H1 (cell line): ENCODE measurements at regions not wholly inside any gene's neighbourhood (a gene's known extent, or its start where the extent isn't known, plus 50 kb on each side); places are given as distances from the start of the nearest gene placed in this dataset.

ENCODE experiments used
- CTCF ChIA-PET: fragments of 300-600 bp; sonication (Branson Sonifier 250); formaldehyde crosslinking; loops from one replicate; lab custom pipeline; 2021; ENCODE audit not compliant: partially characterized antibody; lab: Charles Lee
- POLR2A ChIA-PET: fragments of 300-600 bp; sonication (Branson Sonifier 250); formaldehyde crosslinking; loops from one replicate; lab custom pipeline; 2021; ENCODE audit warnings: inconsistent platforms; ENCODE audit not compliant: partially characterized antibody; lab: Charles Lee
- DNase-seq, 2 experiments: peaks; one replicate each; pipeline versions ENCODE4 v3.0.0 to v3.0.0-alpha.2; 2010 to 2022; ENCODE audit warnings: low spot score in 2 of 2, low read depth in 1 of 2, mixed read lengths in 1 of 2
- FAIRE-seq: peaks from 2 replicates; lab custom pipeline; 2011; peaks lifted over from hg19 to GRCh38; lab: Jason Lieb, UNC
- H2AFZ ChIP-seq: 2 replicates; pipeline ENCODE4 v1.8.1; 2012; ENCODE audit warnings: low read length, inconsistent platforms
- H2AK5ac ChIP-seq: 2 replicates; pipeline ENCODE4 v1.6.1; 2013; ENCODE audit warnings: low read depth, low read length
- H2BK120ac ChIP-seq: replicated peaks from 2 replicates; pipeline ENCODE3; 2013; ENCODE audit warnings: low read depth, low read length, inconsistent platforms
- H2BK12ac ChIP-seq: 2 replicates; pipeline ENCODE4 v1.6.1; 2013; ENCODE audit warnings: low read depth, low read length
- H2BK15ac ChIP-seq: 2 replicates; pipeline ENCODE4 v1.6.1; 2013; ENCODE audit warnings: low read length
- H2BK20ac ChIP-seq: 2 replicates; pipeline ENCODE4 v1.6.1; 2013; ENCODE audit warnings: low read length
- H2BK5ac ChIP-seq: 2 replicates; pipeline ENCODE4 v1.6.1; 2013; ENCODE audit warnings: low read depth, low read length
- H3K14ac ChIP-seq: 2 replicates; pipeline ENCODE4 v1.6.1; 2013; ENCODE audit warnings: inconsistent platforms; ENCODE audit not compliant: insufficient read length
- H3K18ac ChIP-seq: 2 replicates; pipeline ENCODE4 v1.6.1; 2013; ENCODE audit warnings: low read length; ENCODE audit errors: extremely low read depth
- H3K23ac ChIP-seq: 2 replicates; pipeline ENCODE4 v1.6.1; 2013; ENCODE audit warnings: inconsistent platforms; ENCODE audit not compliant: insufficient read length
- H3K23me2 ChIP-seq: 2 replicates; pipeline ENCODE4 v1.6.1; 2013; ENCODE audit warnings: low read depth, low read length
- H3K27ac ChIP-seq: 2 replicates; pipeline ENCODE4 v1.6.1; 2011; ENCODE audit warnings: low read depth, low read length, inconsistent platforms
- H3K27me3 ChIP-seq, 4 experiments: replicated peaks in 1 of 4; 1 replicate in 1 of 4; 2 replicates in 3 of 4; pipeline versions ENCODE4 v1.6.1 to v1.8.1; 2011 to 2013; ENCODE audit warnings: low read length in 3 of 4, mild to moderate bottlenecking in 3 of 4, inconsistent platforms in 2 of 4, mixed read lengths in 2 of 4, moderate library complexity in 1 of 4; ENCODE audit not compliant: control insufficient read depth in 3 of 4, insufficient read depth in 3 of 4; ENCODE audit errors: extremely low read depth in 1 of 4
- H3K36me3 ChIP-seq, 4 experiments: 2 replicates each; pipeline versions ENCODE4 v1.6.1 to v1.8.1; 2011 to 2013; ENCODE audit warnings: mild to moderate bottlenecking in 4 of 4, low read length in 3 of 4, moderate library complexity in 2 of 4, control low read depth in 1 of 4, inconsistent platforms in 1 of 4; ENCODE audit not compliant: insufficient read depth in 4 of 4, control insufficient read depth in 2 of 4
- H3K4ac ChIP-seq: replicated peaks from 2 replicates; pipeline ENCODE3; 2013; ENCODE audit warnings: low read length, low read depth, mixed read lengths, inconsistent platforms; ENCODE audit not compliant: insufficient read length
- H3K4me1 ChIP-seq, 4 experiments: replicated peaks in 1 of 4; 1 replicate in 1 of 4; 2 replicates in 3 of 4; pipeline versions ENCODE4 v1.6.1 to v1.8.1; 2011 to 2013; ENCODE audit warnings: low read length in 3 of 4, inconsistent platforms in 2 of 4, mixed read lengths in 1 of 4; ENCODE audit not compliant: insufficient read depth in 4 of 4, control insufficient read depth in 3 of 4
- H3K4me2 ChIP-seq, 2 experiments: 2 replicates each; pipeline versions ENCODE4 v1.6.1 to v1.8.1; 2011 to 2013; ENCODE audit warnings: low read depth in 2 of 2, low read length in 2 of 2, control low read depth in 1 of 2, inconsistent platforms in 1 of 2, mild to moderate bottlenecking in 1 of 2; ENCODE audit not compliant: insufficient read depth in 1 of 2
- H3K4me3 ChIP-seq, 4 experiments: fragments of 200-600, 300-600 bp in 1 of 4; sonication (generic), shearing (Covaris generic), sonication (Bioruptor Twin) in 1 of 4; 2 replicates each; pipeline versions ENCODE4 v1.5.1 to v1.8.1; 2011 to 2016; ENCODE audit warnings: low read length in 4 of 4, low read depth in 3 of 4, control low read depth in 2 of 4, inconsistent platforms in 2 of 4, mild to moderate bottlenecking in 2 of 4, mixed read lengths in 1 of 4, moderate library complexity in 1 of 4; ENCODE audit not compliant: insufficient read depth in 2 of 4; ENCODE audit errors: extremely low read depth in 1 of 4
- H3K56ac ChIP-seq: replicated peaks from 2 replicates; pipeline ENCODE3; 2013; ENCODE audit warnings: low read depth, mild to moderate bottlenecking, mixed read lengths, low read length, inconsistent platforms; ENCODE audit not compliant: insufficient read length
- H3K79me1 ChIP-seq: 2 replicates; pipeline ENCODE4 v1.6.1; 2013; ENCODE audit warnings: low read depth, low read length, control low read depth
- H3K79me2 ChIP-seq, 2 experiments: 2 replicates each; pipeline versions ENCODE4 v1.6.1 to v1.8.1; 2012 to 2013; ENCODE audit warnings: low read length in 2 of 2, mild to moderate bottlenecking in 2 of 2, inconsistent platforms in 1 of 2; ENCODE audit not compliant: insufficient read depth in 2 of 2, control insufficient read depth in 1 of 2
- H3K9ac ChIP-seq, 4 experiments: replicated peaks in 1 of 4; 1 replicate in 1 of 4; 2 replicates in 3 of 4; pipeline versions ENCODE4 v1.6.1 to v1.8.1; 2011 to 2013; ENCODE audit warnings: low read depth in 3 of 4, low read length in 3 of 4, control low read depth in 2 of 4, mild to moderate bottlenecking in 2 of 4, moderate library complexity in 2 of 4, inconsistent platforms in 1 of 4; ENCODE audit errors: extremely low read depth in 1 of 4
- H3K9me3 ChIP-seq, 2 experiments: 2 replicates each; pipeline versions ENCODE4 v1.6.1 to v1.8.1; 2012 to 2013; ENCODE audit warnings: mild to moderate bottlenecking in 2 of 2, moderate library complexity in 2 of 2, control low read depth in 1 of 2, inconsistent platforms in 1 of 2, low read depth in 1 of 2, low read length in 1 of 2, mixed read lengths in 1 of 2; ENCODE audit not compliant: insufficient read depth in 2 of 2
- H4K20me1 ChIP-seq, 2 experiments: replicated peaks in 1 of 2; 2 replicates each; pipeline versions ENCODE3 to v1.8.1; 2011 to 2013; ENCODE audit warnings: inconsistent platforms in 2 of 2, low read length in 2 of 2, mild to moderate bottlenecking in 1 of 2; ENCODE audit not compliant: insufficient read depth in 2 of 2, control insufficient read depth in 1 of 2
- H4K5ac ChIP-seq: 2 replicates; pipeline ENCODE4 v1.6.1; 2013; ENCODE audit warnings: low read length, low read depth, mixed read lengths, inconsistent platforms; ENCODE audit not compliant: insufficient read length
- H4K8ac ChIP-seq: 2 replicates; pipeline ENCODE4 v1.8.0; 2013; ENCODE audit warnings: mild to moderate bottlenecking, moderate library complexity, low read length, inconsistent platforms; ENCODE audit not compliant: insufficient read depth; ENCODE audit errors: extremely low read depth
- H4K91ac ChIP-seq: replicated peaks from 2 replicates; pipeline ENCODE3; 2013; ENCODE audit warnings: low read length, mixed read lengths, inconsistent platforms; ENCODE audit not compliant: insufficient read length
- ASH2L ChIP-seq: fragments of 200-600, 300-600 bp; sonication (generic); IDR thresholded peaks from one replicate; pipeline ENCODE4 v1.7.1; 2017; ENCODE audit warnings: low read length
- BCL11A ChIP-seq, 2 experiments: IDR thresholded peaks; one replicate each; pipeline ENCODE4 v1.6.1; 2011; ENCODE audit warnings: low read depth in 2 of 2, low read length in 2 of 2, mild to moderate bottlenecking in 2 of 2
- CBX5 ChIP-seq: fragments of 300-800, 300-1000 bp; sonication (generic); IDR thresholded peaks from 2 replicates; pipeline ENCODE4 v1.7.1; 2016; ENCODE audit warnings: antibody characterized with exemption, low read length, low read depth
- GABPA ChIP-seq: IDR thresholded peaks from 2 replicates; pipeline ENCODE4 v1.6.1; 2011; ENCODE audit warnings: mild to moderate bottlenecking, low read length, moderate library complexity, borderline replicate concordance; ENCODE audit not compliant: insufficient read depth
- HDAC6 ChIP-seq: IDR thresholded peaks from one replicate; pipeline ENCODE4 v1.7.1; 2012; ENCODE audit warnings: low read depth, mild to moderate bottlenecking, inconsistent platforms, low read length, moderate library complexity
- KDM1A ChIP-seq: fragments of 200-600, 300-600 bp; sonication (generic); IDR thresholded peaks from 2 replicates; pipeline ENCODE4 v1.7.1; 2016; ENCODE audit warnings: mild to moderate bottlenecking, low read length, borderline replicate concordance
- MAX ChIP-seq: IDR thresholded peaks from 2 replicates; pipeline ENCODE4 v1.6.1; 2012; ENCODE audit warnings: inconsistent platforms
- RXRA ChIP-seq: IDR thresholded peaks from 2 replicates; pipeline ENCODE4 v1.6.1; 2011; ENCODE audit warnings: low read depth, mild to moderate bottlenecking, low read length, moderate library complexity; ENCODE audit not compliant: insufficient read depth
- SIN3A ChIP-seq, 2 experiments: IDR thresholded peaks in 1 of 2; conservative IDR thresholded peaks in 1 of 2; 2 replicates each; pipeline ENCODE4 v1.6.1; 2011 to 2012; ENCODE audit warnings: low read length in 2 of 2, improper control_type of control experiment in 1 of 2, low read depth in 1 of 2, mild to moderate bottlenecking in 1 of 2
- SP4 ChIP-seq: IDR thresholded peaks from 2 replicates; pipeline ENCODE4 v1.6.1; 2012; ENCODE audit warnings: low read length, inconsistent platforms
- SRF ChIP-seq: IDR thresholded peaks from 2 replicates; pipeline ENCODE4 v1.6.1; 2011; ENCODE audit warnings: mild to moderate bottlenecking, low read depth, low read length, moderate library complexity
- TCF12 ChIP-seq: IDR thresholded peaks from 2 replicates; pipeline ENCODE4 v1.6.1; 2011; ENCODE audit warnings: low read depth, mild to moderate bottlenecking, low read length
- ZNF274 ChIP-seq: IDR thresholded peaks from 2 replicates; pipeline ENCODE4 v1.7.0; 2012; ENCODE audit warnings: low read length, borderline replicate concordance; ENCODE audit errors: extremely low read depth
- WGBS, 2 experiments: shearing (Covaris generic) in 1 of 2; methylation state at CpG; one replicate each; pipeline versions ENCODE4 v1.1.6 to v1.1.7; 2013 to 2015; ENCODE audit warnings: low lambda C conversion rate in 2 of 2, mixed read lengths in 2 of 2, inconsistent platforms in 1 of 2, low coverage in 1 of 2, missing lambda C conversion rate in 1 of 2; ENCODE audit not compliant: insufficient replicate concordance in 2 of 2, insufficient coverage in 1 of 2, insufficient read length in 1 of 2; ENCODE audit errors: extremely low coverage in 1 of 2, missing lambda C conversion rate in 1 of 2; 5-methylcytosine and 5-hydroxymethylcytosine counted together

- no peaks in the 10 kb centered on the region for H3K23me2 ChIP-seq
- no peak overlapping the region for H3K14ac ChIP-seq
- H3K79me1 ChIP-seq = no peaks in the 10 kb centered on the region
- no peak overlapping the region; the same call in 1 of the 2 replicates for H2BK5ac ChIP-seq
- H3K9ac ChIP-seq = no peak overlapping the region
- H3K36me3 ChIP-seq = no peaks in the 10 kb centered on the region
- no peak overlapping the region for H3K56ac ChIP-seq
- H3K79me2 ChIP-seq = no peaks in the 10 kb centered on the region
- no peak overlapping the region for H3K23ac ChIP-seq
- FAIRE-seq (no peak), DNase-seq (no peak)
- peak overlapping the region; percentile 63 for H2BK20ac ChIP-seq
- H3K4me2 ChIP-seq = no peak overlapping the region
- peak overlapping the region; percentile 27; the same call in 1 of the 2 replicates for H2AK5ac ChIP-seq
- peak overlapping the region; percentile 92; the same call in 1 of the 2 replicates for H2BK12ac ChIP-seq
- ChIA-PET CTCF (interaction anchor here (0.6 to 1.3 kb wide), 2 partner anchors 56 to 135 kb away, joined by 3 to 6 read pairs; no protein-coding TSS in a partner anchor), POLR2A (interaction anchor here (1.1 kb wide), 1 partner anchor 30 kb away, joined by 3 read pairs; no protein-coding TSS in a partner anchor)
- H3K4ac ChIP-seq = peak overlapping the region; percentile 60
- H2BK15ac ChIP-seq = peak overlapping the region; percentile 25; the same call in 1 of the 2 replicates
- H3K4me3 ChIP-seq = no peak overlapping the region
- peak overlapping the region; percentile 56 for H4K5ac ChIP-seq
- H4K20me1 ChIP-seq = no peaks in the 10 kb centered on the region
- WGBS, 2 experiments = 83% methylated on average over 6 of the region's 6 CpGs; no CpG with 5 or more reads in 1 of the 2 experiments
- no peak overlapping the region for H3K27ac ChIP-seq
- H4K91ac ChIP-seq = peak overlapping the region; percentile 95
- peak overlapping the region; percentile 81 for H2AFZ ChIP-seq
- peak overlapping the region; percentile 77 for H2BK120ac ChIP-seq
- H3K27me3 ChIP-seq = no peaks in the 10 kb centered on the region
- H3K18ac ChIP-seq = no peak overlapping the region
- H3K9me3 ChIP-seq = no peaks in the 10 kb centered on the region
- peaks cover 0 to 4% (median 3%) of the 10 kb centered on the region in 4 experiments; a peak in 2 of 7 replicates for H3K4me1 ChIP-seq
- no peak overlapping the region; the same call in 1 of the 2 replicates for H4K8ac ChIP-seq
- no peak for TF ChIP-seq ASH2L
- TF ChIP-seq ZNF274 = no peak
- TF ChIP-seq GABPA = no peak
- no peak for TF ChIP-seq SIN3A (conservative IDR thresholded peaks at IDR 0.05 in 1 of 2, IDR thresholded peaks at IDR 0.05 in 1 of 2; ENCODE audit: low read depth in 1 of 2, low read length in 2 of 2)
- TF ChIP-seq KDM1A = no peak
- TF ChIP-seq SRF = no peak
- no peak for TF ChIP-seq TCF12
- TF ChIP-seq CBX5 = no peak
- TF ChIP-seq RXRA = no peak
- TF ChIP-seq SP4 = no peak
- TF ChIP-seq BCL11A (IDR thresholded peaks at IDR 0.05; ENCODE audit: low read depth in 2 of 2, low read length in 2 of 2) = no peak
- TF ChIP-seq HDAC6 = no peak
- TF ChIP-seq MAX = no peak
Measured at GRCh38 chr10:93250010-93250409, 176.3 kb downstream of the CYP26A1 start.
